Mesenchymal stem cell (in vitro differentiated cells and primary cell): ENCODE measurements at regions not wholly inside any gene's neighbourhood (a gene's known extent, or its start where the extent isn't known, plus 50 kb on each side); places are given as distances from the start of the nearest gene placed in this dataset.

Experiments
- DNase-seq: peaks from one replicate; pipeline ENCODE4 v3.0.0-alpha.2; 2013
- H2AFZ ChIP-seq: one replicate; pipeline ENCODE4 v1.6.1; 2013; ENCODE audit warnings: low read depth, mild to moderate bottlenecking, control low read depth, inconsistent platforms, low read length, moderate library complexity
- H2AK5ac ChIP-seq: 2 replicates; pipeline ENCODE4 v1.6.1; 2013; ENCODE audit warnings: low read length, moderate library complexity, mild to moderate bottlenecking, inconsistent platforms; ENCODE audit not compliant: severe bottlenecking
- H2BK120ac ChIP-seq: one replicate; pipeline ENCODE4 v1.6.1; 2013; ENCODE audit warnings: low read depth, mild to moderate bottlenecking, inconsistent platforms, low read length, moderate library complexity
- H2BK12ac ChIP-seq, 2 experiments: one replicate each; pipeline ENCODE4 v1.6.1; 2013; ENCODE audit warnings: inconsistent platforms in 2 of 2, low read length in 2 of 2, mild to moderate bottlenecking in 2 of 2, moderate library complexity in 2 of 2, control low read depth in 1 of 2
- H2BK15ac ChIP-seq: one replicate; pipeline ENCODE4 v1.6.1; 2013; ENCODE audit warnings: mild to moderate bottlenecking, low read depth, inconsistent platforms; ENCODE audit not compliant: poor library complexity, severe bottlenecking
- H2BK5ac ChIP-seq: 2 replicates; pipeline ENCODE4 v1.6.1; 2013; ENCODE audit warnings: low read depth, mild to moderate bottlenecking, low read length, control low read depth, inconsistent platforms; ENCODE audit not compliant: poor library complexity, severe bottlenecking
- H3K14ac ChIP-seq, 2 experiments: one replicate each; pipeline ENCODE4 v1.6.1; 2013; ENCODE audit warnings: inconsistent platforms in 2 of 2, low read length in 2 of 2, control low read depth in 1 of 2, mild to moderate bottlenecking in 1 of 2, moderate library complexity in 1 of 2
- H3K18ac ChIP-seq, 2 experiments: one replicate each; pipeline ENCODE4 v1.6.1; 2013; ENCODE audit warnings: inconsistent platforms in 2 of 2, low read length in 2 of 2, control low read depth in 1 of 2, low read depth in 1 of 2, mild to moderate bottlenecking in 1 of 2
- H3K23ac ChIP-seq, 2 experiments: one replicate each; pipeline ENCODE4 v1.6.1; 2013; ENCODE audit warnings: inconsistent platforms in 2 of 2, low read length in 2 of 2, mild to moderate bottlenecking in 2 of 2, moderate library complexity in 2 of 2, control low read depth in 1 of 2
- H3K27ac ChIP-seq: 2 replicates; pipeline ENCODE4 v1.5.1; 2013; ENCODE audit warnings: mild to moderate bottlenecking, moderate library complexity, low read length, control low read depth, inconsistent platforms; ENCODE audit not compliant: poor library complexity, severe bottlenecking
- H3K27me3 ChIP-seq, 2 experiments: 2 replicates each; pipeline versions ENCODE4 v1.6.1 to v1.7.0; 2013; ENCODE audit warnings: low read length in 2 of 2, mild to moderate bottlenecking in 2 of 2, moderate library complexity in 2 of 2, control low read depth in 1 of 2, inconsistent platforms in 1 of 2; ENCODE audit not compliant: control insufficient read depth in 1 of 2, insufficient read depth in 1 of 2
- H3K36me3 ChIP-seq, 2 experiments: 2 replicates each; pipeline versions ENCODE4 v1.6.1 to v1.7.0; 2013; ENCODE audit warnings: low read length in 2 of 2, control low read depth in 1 of 2, inconsistent platforms in 1 of 2, low read depth in 1 of 2, mild to moderate bottlenecking in 1 of 2; ENCODE audit not compliant: insufficient read depth in 2 of 2, control insufficient read depth in 1 of 2
- H3K4ac ChIP-seq, 2 experiments: one replicate each; pipeline ENCODE4 v1.6.1; 2013; ENCODE audit warnings: inconsistent platforms in 2 of 2, low read length in 2 of 2, mild to moderate bottlenecking in 2 of 2, moderate library complexity in 2 of 2, control low read depth in 1 of 2, low read depth in 1 of 2
- H3K4me1 ChIP-seq: 2 replicates; pipeline ENCODE4 v1.6.1; 2013; ENCODE audit warnings: low read depth, low read length, control low read depth; ENCODE audit not compliant: control insufficient read depth, insufficient read depth
- H3K4me2 ChIP-seq: 2 replicates; pipeline ENCODE4 v1.6.1; 2013; ENCODE audit warnings: low read length, mild to moderate bottlenecking, inconsistent platforms; ENCODE audit not compliant: poor library complexity, severe bottlenecking
- H3K4me3 ChIP-seq, 2 experiments: 2 replicates each; pipeline versions ENCODE4 v1.5.1 to v1.7.0; 2013; ENCODE audit warnings: low read length in 2 of 2, mild to moderate bottlenecking in 2 of 2, control low read depth in 1 of 2, low read depth in 1 of 2; ENCODE audit not compliant: insufficient read depth in 1 of 2
- H3K79me1 ChIP-seq: replicated peaks from 2 replicates; pipeline ENCODE4 v1.6.1; 2013; ENCODE audit warnings: mild to moderate bottlenecking, control low read depth, low read length, inconsistent platforms; ENCODE audit not compliant: poor library complexity, severe bottlenecking
- H3K9ac ChIP-seq: 2 replicates; pipeline ENCODE4 v1.7.0; 2013; ENCODE audit warnings: mild to moderate bottlenecking, low read length, moderate library complexity
- H3K9me3 ChIP-seq: 2 replicates; pipeline ENCODE4 v1.7.0; 2013; ENCODE audit warnings: mild to moderate bottlenecking, low read length; ENCODE audit not compliant: control insufficient read depth
- H4K8ac ChIP-seq: one replicate; pipeline ENCODE4 v1.6.1; 2013; ENCODE audit warnings: inconsistent platforms, mild to moderate bottlenecking, low read length, moderate library complexity
- H4K91ac ChIP-seq: one replicate; pipeline ENCODE4 v1.6.1; 2013; ENCODE audit warnings: mild to moderate bottlenecking, low read length, inconsistent platforms
- WGBS: methylation state at CpG from one replicate; pipeline ENCODE4 v1.1.7; 2013; ENCODE audit warnings: mixed read lengths; 5-methylcytosine and 5-hydroxymethylcytosine counted together

DNA sequence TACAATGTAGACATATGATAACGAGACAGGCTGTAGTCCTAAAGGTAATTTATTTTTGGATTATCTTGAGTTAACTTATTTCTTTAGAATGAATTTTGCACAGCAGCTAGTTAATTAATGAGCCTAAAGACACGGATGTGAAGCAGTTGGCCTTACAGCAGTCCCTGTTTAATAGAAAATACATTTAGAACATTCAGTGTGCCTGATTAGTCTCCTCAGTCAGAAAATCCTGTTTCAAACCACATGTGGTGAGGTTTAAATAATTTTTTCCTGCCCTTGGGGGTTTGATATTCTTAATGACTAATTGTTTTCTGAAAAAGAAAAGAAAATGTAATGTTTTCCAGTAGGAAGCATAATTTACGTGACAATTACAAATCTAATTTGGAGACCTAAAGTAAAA, 494.2 kb upstream of the CDH8 start:
- no peaks in the 10 kb centered on the region for H3K4me1 ChIP-seq
- H3K27ac ChIP-seq: no peak overlapping the region
- H2AFZ ChIP-seq: no peak overlapping the region
- no peak overlapping the region for H3K9ac ChIP-seq
- H3K4ac ChIP-seq: no peak overlapping the region
- no peak overlapping the region for H2BK5ac ChIP-seq
- H2BK15ac ChIP-seq: no peak overlapping the region
- no peak overlapping the region for H2BK12ac ChIP-seq
- 67% methylated on average over 2 of the region's 3 CpGs for WGBS
- H3K79me1 ChIP-seq: no peaks in the 10 kb centered on the region
- H2AK5ac ChIP-seq: no peak overlapping the region
- H3K4me2 ChIP-seq: no peak overlapping the region
- no peaks in the 10 kb centered on the region for H3K36me3 ChIP-seq
- H3K18ac ChIP-seq: no peak overlapping the region
- H2BK120ac ChIP-seq: no peak overlapping the region
- H3K27me3 ChIP-seq: no peaks in the 10 kb centered on the region
- no peak overlapping the region for H4K8ac ChIP-seq
- no peak for DNase-seq
- no peak overlapping the region for H3K4me3 ChIP-seq
- H3K9me3 ChIP-seq: no peaks in the 10 kb centered on the region
- no peak overlapping the region for H4K91ac ChIP-seq
- H3K14ac ChIP-seq: no peak overlapping the region
- H3K23ac ChIP-seq: no peak overlapping the region

- no peak overlapping the region for H2AFZ ChIP-seq
- no peak overlapping the region for H4K8ac ChIP-seq
- H3K27me3 ChIP-seq: no peaks in the 10 kb centered on the region
- no peak for DNase-seq
- H2BK5ac ChIP-seq: no peak overlapping the region
- no peak overlapping the region for H3K23ac ChIP-seq
- H2BK15ac ChIP-seq: no peak overlapping the region
- 63% methylated on average over 1 of the region's 1 CpG for WGBS
- H3K36me3 ChIP-seq: no peaks in the 10 kb centered on the region
- H2AK5ac ChIP-seq: no peak overlapping the region
- no peak overlapping the region for H3K4ac ChIP-seq
- H3K4me1 ChIP-seq: no peaks in the 10 kb centered on the region
- no peak overlapping the region for H2BK120ac ChIP-seq
- H3K14ac ChIP-seq: no peak overlapping the region
- no peaks in the 10 kb centered on the region for H3K9me3 ChIP-seq
- no peak overlapping the region for H3K27ac ChIP-seq
- H2BK12ac ChIP-seq: no peak overlapping the region
- no peak overlapping the region for H4K91ac ChIP-seq
- no peak overlapping the region for H3K4me2 ChIP-seq
- no peaks in the 10 kb centered on the region for H3K79me1 ChIP-seq
- H3K4me3 ChIP-seq: no peak overlapping the region
- H3K9ac ChIP-seq: no peak overlapping the region
- no peak overlapping the region for H3K18ac ChIP-seq
These were observed 479.8 kb upstream of the CDH8 start for GRCh38 chr16:62516001-62516400.

DNA sequence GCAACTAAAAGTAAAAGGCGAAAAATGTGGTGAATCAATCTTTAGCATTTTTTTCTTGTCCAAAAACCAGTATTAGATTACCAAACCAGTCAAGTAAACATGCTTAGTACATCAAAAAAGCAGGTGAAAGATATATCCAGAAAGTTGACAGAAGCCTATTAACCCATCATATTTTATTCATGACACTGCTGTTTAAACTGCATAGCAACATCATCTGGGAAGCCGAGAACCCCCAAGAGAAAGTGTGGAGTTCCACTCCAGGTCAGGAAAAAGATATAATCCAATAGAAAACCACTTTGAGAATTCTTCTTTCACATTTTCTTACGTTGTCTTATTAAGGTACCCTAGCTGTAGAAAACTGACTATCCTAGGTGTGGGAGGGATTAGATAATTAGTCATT, 466.8 kb upstream of the CDH8 start:
- Histone ChIP-seq H2BK120ac (no peak overlapping the region), H2AFZ (no peak overlapping the region), H2BK5ac (no peak overlapping the region), H3K27ac (no peak overlapping the region), H4K91ac (no peak overlapping the region), H3K14ac (no peak overlapping the region), H3K27me3 (no peaks in the 10 kb centered on the region), H3K23ac (no peak overlapping the region), H3K9ac (no peak overlapping the region), H2BK12ac (no peak overlapping the region), H3K79me1 (no peaks in the 10 kb centered on the region), H2BK15ac (no peak overlapping the region), H3K36me3 (no peaks in the 10 kb centered on the region), H3K4me2 (no peak overlapping the region), H3K9me3 (peaks cover 4% of the 10 kb centered on the region), H3K4me1 (no peaks in the 10 kb centered on the region), H3K4me3 (no peak overlapping the region), H3K18ac (no peak overlapping the region), H4K8ac (no peak overlapping the region), H2AK5ac (no peak overlapping the region), H3K4ac (no peak overlapping the region)
- DNase-seq: no peak
- WGBS: 100% methylated on average over 2 of the region's 3 CpGs

DNA sequence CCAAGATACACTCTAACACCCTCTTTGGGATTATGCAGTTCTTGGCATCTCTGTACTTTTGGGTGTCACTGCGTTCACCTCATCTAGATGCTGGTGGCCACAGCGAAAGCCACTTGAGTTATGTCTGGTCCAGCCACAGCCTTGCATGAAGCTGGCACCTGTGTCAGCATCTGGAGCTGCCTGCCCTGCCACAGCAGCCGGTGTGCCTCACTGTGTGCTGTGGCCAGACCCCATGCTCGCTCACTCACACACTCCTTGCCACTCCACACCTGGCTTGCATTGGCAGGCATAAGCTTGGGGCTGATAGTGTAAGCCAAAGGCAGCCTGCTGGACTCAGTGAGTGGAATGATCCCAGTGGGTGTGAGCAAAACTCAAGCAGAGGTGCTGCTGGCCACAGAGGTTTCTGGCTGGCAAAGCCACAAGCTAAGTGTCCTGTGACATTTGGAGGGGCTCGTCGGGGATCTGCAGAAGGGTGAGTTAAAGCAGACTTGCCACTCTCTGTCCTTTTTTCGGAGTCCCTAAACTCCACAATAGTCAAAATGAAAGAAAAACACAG, 442.7 kb upstream of the CDH8 start:
- H3K27ac ChIP-seq: no peak overlapping the region
- H3K23ac ChIP-seq: no peak overlapping the region
- WGBS: 79% methylated on average over 7 of the region's 7 CpGs
- DNase-seq: no peak
- no peak overlapping the region for H3K18ac ChIP-seq
- H3K4me1 ChIP-seq: no peaks in the 10 kb centered on the region
- no peak overlapping the region for H2AK5ac ChIP-seq
- peaks cover 13% of the 10 kb centered on the region for H3K9me3 ChIP-seq
- H2BK120ac ChIP-seq: no peak overlapping the region
- H3K36me3 ChIP-seq: no peaks in the 10 kb centered on the region
- no peaks in the 10 kb centered on the region for H3K79me1 ChIP-seq
- peak overlapping the region; percentile 13 for H3K4me2 ChIP-seq
- no peak overlapping the region for H3K4ac ChIP-seq
- no peak overlapping the region for H2BK12ac ChIP-seq
- no peaks in the 10 kb centered on the region for H3K27me3 ChIP-seq
- H2BK15ac ChIP-seq: no peak overlapping the region
- peak overlapping the region; percentile 37 for H4K8ac ChIP-seq
- H2BK5ac ChIP-seq: no peak overlapping the region
- H3K9ac ChIP-seq: no peak overlapping the region
- H2AFZ ChIP-seq: no peak overlapping the region
- peak overlapping the region; percentile 25 for H4K91ac ChIP-seq
- no peak overlapping the region for H3K4me3 ChIP-seq
- H3K14ac ChIP-seq: peak overlapping the region in 1 of 2 experiments; percentile 42
